H1 (cell line): ENCODE measurements at regions not wholly inside any gene's neighbourhood (a gene's known extent, or its start where the extent isn't known, plus 50 kb on each side); places are given as distances from the start of the nearest gene placed in this dataset.

Experiments
- CTCF ChIA-PET: fragments of 300-600 bp; sonication (Branson Sonifier 250); formaldehyde crosslinking; loops from one replicate; lab custom pipeline; 2021; ENCODE audit not compliant: partially characterized antibody; lab: Charles Lee
- POLR2A ChIA-PET: fragments of 300-600 bp; sonication (Branson Sonifier 250); formaldehyde crosslinking; loops from one replicate; lab custom pipeline; 2021; ENCODE audit warnings: inconsistent platforms; ENCODE audit not compliant: partially characterized antibody; lab: Charles Lee
- DNase-seq, 2 experiments: peaks; one replicate each; pipeline versions ENCODE4 v3.0.0 to v3.0.0-alpha.2; 2010 to 2022; ENCODE audit warnings: low spot score in 2 of 2, low read depth in 1 of 2, mixed read lengths in 1 of 2
- FAIRE-seq: peaks from 2 replicates; lab custom pipeline; 2011; peaks lifted over from hg19 to GRCh38; lab: Jason Lieb, UNC
- H2AFZ ChIP-seq: 2 replicates; pipeline ENCODE4 v1.8.1; 2012; ENCODE audit warnings: low read length, inconsistent platforms
- H2AK5ac ChIP-seq: 2 replicates; pipeline ENCODE4 v1.6.1; 2013; ENCODE audit warnings: low read depth, low read length
- H2BK120ac ChIP-seq: replicated peaks from 2 replicates; pipeline ENCODE3; 2013; ENCODE audit warnings: low read depth, low read length, inconsistent platforms
- H2BK12ac ChIP-seq: 2 replicates; pipeline ENCODE4 v1.6.1; 2013; ENCODE audit warnings: low read depth, low read length
- H2BK15ac ChIP-seq: 2 replicates; pipeline ENCODE4 v1.6.1; 2013; ENCODE audit warnings: low read length
- H2BK20ac ChIP-seq: 2 replicates; pipeline ENCODE4 v1.6.1; 2013; ENCODE audit warnings: low read length
- H2BK5ac ChIP-seq: 2 replicates; pipeline ENCODE4 v1.6.1; 2013; ENCODE audit warnings: low read depth, low read length
- H3K14ac ChIP-seq: 2 replicates; pipeline ENCODE4 v1.6.1; 2013; ENCODE audit warnings: inconsistent platforms; ENCODE audit not compliant: insufficient read length
- H3K18ac ChIP-seq: 2 replicates; pipeline ENCODE4 v1.6.1; 2013; ENCODE audit warnings: low read length; ENCODE audit errors: extremely low read depth
- H3K23ac ChIP-seq: 2 replicates; pipeline ENCODE4 v1.6.1; 2013; ENCODE audit warnings: inconsistent platforms; ENCODE audit not compliant: insufficient read length
- H3K23me2 ChIP-seq: 2 replicates; pipeline ENCODE4 v1.6.1; 2013; ENCODE audit warnings: low read depth, low read length
- H3K27ac ChIP-seq: 2 replicates; pipeline ENCODE4 v1.6.1; 2011; ENCODE audit warnings: low read depth, low read length, inconsistent platforms
- H3K27me3 ChIP-seq, 4 experiments: replicated peaks in 1 of 4; 1 replicate in 1 of 4; 2 replicates in 3 of 4; pipeline versions ENCODE4 v1.6.1 to v1.8.1; 2011 to 2013; ENCODE audit warnings: low read length in 3 of 4, mild to moderate bottlenecking in 3 of 4, inconsistent platforms in 2 of 4, mixed read lengths in 2 of 4, moderate library complexity in 1 of 4; ENCODE audit not compliant: control insufficient read depth in 3 of 4, insufficient read depth in 3 of 4; ENCODE audit errors: extremely low read depth in 1 of 4
- H3K36me3 ChIP-seq, 4 experiments: 2 replicates each; pipeline versions ENCODE4 v1.6.1 to v1.8.1; 2011 to 2013; ENCODE audit warnings: mild to moderate bottlenecking in 4 of 4, low read length in 3 of 4, moderate library complexity in 2 of 4, control low read depth in 1 of 4, inconsistent platforms in 1 of 4; ENCODE audit not compliant: insufficient read depth in 4 of 4, control insufficient read depth in 2 of 4
- H3K4ac ChIP-seq: replicated peaks from 2 replicates; pipeline ENCODE3; 2013; ENCODE audit warnings: low read length, low read depth, mixed read lengths, inconsistent platforms; ENCODE audit not compliant: insufficient read length
- H3K4me1 ChIP-seq, 4 experiments: replicated peaks in 1 of 4; 1 replicate in 1 of 4; 2 replicates in 3 of 4; pipeline versions ENCODE4 v1.6.1 to v1.8.1; 2011 to 2013; ENCODE audit warnings: low read length in 3 of 4, inconsistent platforms in 2 of 4, mixed read lengths in 1 of 4; ENCODE audit not compliant: insufficient read depth in 4 of 4, control insufficient read depth in 3 of 4
- H3K4me2 ChIP-seq, 2 experiments: 2 replicates each; pipeline versions ENCODE4 v1.6.1 to v1.8.1; 2011 to 2013; ENCODE audit warnings: low read depth in 2 of 2, low read length in 2 of 2, control low read depth in 1 of 2, inconsistent platforms in 1 of 2, mild to moderate bottlenecking in 1 of 2; ENCODE audit not compliant: insufficient read depth in 1 of 2
- H3K4me3 ChIP-seq, 4 experiments: fragments of 200-600, 300-600 bp in 1 of 4; sonication (generic), shearing (Covaris generic), sonication (Bioruptor Twin) in 1 of 4; 2 replicates each; pipeline versions ENCODE4 v1.5.1 to v1.8.1; 2011 to 2016; ENCODE audit warnings: low read length in 4 of 4, low read depth in 3 of 4, control low read depth in 2 of 4, inconsistent platforms in 2 of 4, mild to moderate bottlenecking in 2 of 4, mixed read lengths in 1 of 4, moderate library complexity in 1 of 4; ENCODE audit not compliant: insufficient read depth in 2 of 4; ENCODE audit errors: extremely low read depth in 1 of 4
- H3K56ac ChIP-seq: replicated peaks from 2 replicates; pipeline ENCODE3; 2013; ENCODE audit warnings: low read depth, mild to moderate bottlenecking, mixed read lengths, low read length, inconsistent platforms; ENCODE audit not compliant: insufficient read length
- H3K79me1 ChIP-seq: 2 replicates; pipeline ENCODE4 v1.6.1; 2013; ENCODE audit warnings: low read depth, low read length, control low read depth
- H3K79me2 ChIP-seq, 2 experiments: 2 replicates each; pipeline versions ENCODE4 v1.6.1 to v1.8.1; 2012 to 2013; ENCODE audit warnings: low read length in 2 of 2, mild to moderate bottlenecking in 2 of 2, inconsistent platforms in 1 of 2; ENCODE audit not compliant: insufficient read depth in 2 of 2, control insufficient read depth in 1 of 2
- H3K9ac ChIP-seq, 4 experiments: replicated peaks in 1 of 4; 1 replicate in 1 of 4; 2 replicates in 3 of 4; pipeline versions ENCODE4 v1.6.1 to v1.8.1; 2011 to 2013; ENCODE audit warnings: low read depth in 3 of 4, low read length in 3 of 4, control low read depth in 2 of 4, mild to moderate bottlenecking in 2 of 4, moderate library complexity in 2 of 4, inconsistent platforms in 1 of 4; ENCODE audit errors: extremely low read depth in 1 of 4
- H3K9me3 ChIP-seq, 2 experiments: 2 replicates each; pipeline versions ENCODE4 v1.6.1 to v1.8.1; 2012 to 2013; ENCODE audit warnings: mild to moderate bottlenecking in 2 of 2, moderate library complexity in 2 of 2, control low read depth in 1 of 2, inconsistent platforms in 1 of 2, low read depth in 1 of 2, low read length in 1 of 2, mixed read lengths in 1 of 2; ENCODE audit not compliant: insufficient read depth in 2 of 2
- H4K20me1 ChIP-seq, 2 experiments: replicated peaks in 1 of 2; 2 replicates each; pipeline versions ENCODE3 to v1.8.1; 2011 to 2013; ENCODE audit warnings: inconsistent platforms in 2 of 2, low read length in 2 of 2, mild to moderate bottlenecking in 1 of 2; ENCODE audit not compliant: insufficient read depth in 2 of 2, control insufficient read depth in 1 of 2
- H4K5ac ChIP-seq: 2 replicates; pipeline ENCODE4 v1.6.1; 2013; ENCODE audit warnings: low read length, low read depth, mixed read lengths, inconsistent platforms; ENCODE audit not compliant: insufficient read length
- H4K8ac ChIP-seq: 2 replicates; pipeline ENCODE4 v1.8.0; 2013; ENCODE audit warnings: mild to moderate bottlenecking, moderate library complexity, low read length, inconsistent platforms; ENCODE audit not compliant: insufficient read depth; ENCODE audit errors: extremely low read depth
- H4K91ac ChIP-seq: replicated peaks from 2 replicates; pipeline ENCODE3; 2013; ENCODE audit warnings: low read length, mixed read lengths, inconsistent platforms; ENCODE audit not compliant: insufficient read length
- ASH2L ChIP-seq: fragments of 200-600, 300-600 bp; sonication (generic); IDR thresholded peaks from one replicate; pipeline ENCODE4 v1.7.1; 2017; ENCODE audit warnings: low read length
- CEBPB ChIP-seq: IDR thresholded peaks from 2 replicates; pipeline ENCODE4 v1.6.1; 2012; ENCODE audit warnings: low read depth, low read length
- CHD2 ChIP-seq: IDR thresholded peaks from 2 replicates; pipeline ENCODE4 v1.6.1; 2012; ENCODE audit warnings: low read length, improper control_type of control experiment
- POLR2A ChIP-seq, 2 experiments: IDR thresholded peaks; 1 replicate in 1 of 2; 2 replicates in 1 of 2; pipeline ENCODE4 v1.6.1; 2011; ENCODE audit warnings: low read depth in 2 of 2, low read length in 2 of 2, mild to moderate bottlenecking in 2 of 2; ENCODE audit errors: control extremely low read depth in 1 of 2
- POLR2AphosphoS5 ChIP-seq: IDR thresholded peaks from 2 replicates; pipeline ENCODE4 v1.6.1; 2011; ENCODE audit warnings: low read depth, low read length
- RXRA ChIP-seq: IDR thresholded peaks from 2 replicates; pipeline ENCODE4 v1.6.1; 2011; ENCODE audit warnings: low read depth, mild to moderate bottlenecking, low read length, moderate library complexity; ENCODE audit not compliant: insufficient read depth
- SP2 ChIP-seq: IDR thresholded peaks from 2 replicates; pipeline ENCODE4 v1.6.1; 2012; ENCODE audit warnings: mild to moderate bottlenecking, low read length, inconsistent platforms
- ZNF274 ChIP-seq: IDR thresholded peaks from 2 replicates; pipeline ENCODE4 v1.7.0; 2012; ENCODE audit warnings: low read length, borderline replicate concordance; ENCODE audit errors: extremely low read depth
- WGBS, 2 experiments: shearing (Covaris generic) in 1 of 2; methylation state at CpG; one replicate each; pipeline versions ENCODE4 v1.1.6 to v1.1.7; 2013 to 2015; ENCODE audit warnings: low lambda C conversion rate in 2 of 2, mixed read lengths in 2 of 2, inconsistent platforms in 1 of 2, low coverage in 1 of 2, missing lambda C conversion rate in 1 of 2; ENCODE audit not compliant: insufficient replicate concordance in 2 of 2, insufficient coverage in 1 of 2, insufficient read length in 1 of 2; ENCODE audit errors: extremely low coverage in 1 of 2, missing lambda C conversion rate in 1 of 2; 5-methylcytosine and 5-hydroxymethylcytosine counted together
- TF ChIP-seq, protein P1 (sequence below): IDR thresholded peaks from 2 replicates; pipeline ENCODE4 v1.6.1; 2012; ENCODE audit warnings: inconsistent platforms

DNA sequence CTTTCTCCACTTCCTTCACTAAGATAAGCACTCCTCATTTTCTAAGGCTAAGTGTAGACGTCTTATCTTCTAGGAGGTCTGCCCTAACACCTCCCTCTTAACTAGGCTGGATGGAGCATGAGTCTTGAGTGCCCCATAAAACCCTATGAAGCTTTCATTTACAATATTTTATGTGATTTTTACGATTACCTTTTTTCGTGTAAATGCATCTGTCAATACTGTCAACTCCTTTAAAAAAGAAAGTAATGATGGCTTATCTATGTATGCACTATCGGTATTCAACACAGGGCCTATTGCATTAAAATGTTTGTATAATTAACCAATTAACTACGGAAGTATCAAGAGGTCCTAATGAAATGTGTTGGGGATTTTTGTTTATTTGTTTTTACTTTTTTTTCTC lies 156.0 kb upstream of the FAM83B start:
- no peak overlapping the region for H3K23ac ChIP-seq
- no peak overlapping the region for H2BK12ac ChIP-seq
- no peak overlapping the region for H3K14ac ChIP-seq
- no peak overlapping the region for H3K56ac ChIP-seq
- FAIRE-seq (no peak), DNase-seq (no peak)
- no peak overlapping the region for H2BK120ac ChIP-seq
- H3K4me1 ChIP-seq, result no peaks in the 10 kb centered on the region
- POLR2A ChIA-PET, result no interaction called here
- no peak overlapping the region for H4K8ac ChIP-seq
- WGBS, 2 experiments, result 58% methylated on average over 5 of the region's 5 CpGs; no CpG with 5 or more reads in 1 of the 2 experiments
- no peak overlapping the region for H3K4me3 ChIP-seq
- no peaks in the 10 kb centered on the region for H3K9me3 ChIP-seq
- no peak overlapping the region for H2AFZ ChIP-seq
- H2BK5ac ChIP-seq, result no peak overlapping the region
- H2AK5ac ChIP-seq, result no peak overlapping the region
- H3K4ac ChIP-seq, result no peak overlapping the region
- H3K4me2 ChIP-seq, result no peak overlapping the region
- TF ChIP-seq SP2, result no peak
- TF ChIP-seq ZNF274, result no peak
- TF ChIP-seq RXRA, result no peak
- TF ChIP-seq, protein P1, sequence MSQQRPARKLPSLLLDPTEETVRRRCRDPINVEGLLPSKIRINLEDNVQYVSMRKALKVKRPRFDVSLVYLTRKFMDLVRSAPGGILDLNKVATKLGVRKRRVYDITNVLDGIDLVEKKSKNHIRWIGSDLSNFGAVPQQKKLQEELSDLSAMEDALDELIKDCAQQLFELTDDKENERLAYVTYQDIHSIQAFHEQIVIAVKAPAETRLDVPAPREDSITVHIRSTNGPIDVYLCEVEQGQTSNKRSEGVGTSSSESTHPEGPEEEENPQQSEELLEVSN, result no peak
- no peak for TF ChIP-seq CEBPB
- no peak for TF ChIP-seq POLR2AphosphoS5
- TF ChIP-seq CHD2, result no peak
- no peak for TF ChIP-seq POLR2A (IDR thresholded peaks at IDR 0.05; ENCODE audit: control extremely low read depth in 1 of 2, low read depth in 2 of 2, low read length in 2 of 2)
- TF ChIP-seq ASH2L, result no peak
- no peak overlapping the region for H3K9ac ChIP-seq
- no peaks in the 10 kb centered on the region for H3K23me2 ChIP-seq
- no peak overlapping the region for H4K91ac ChIP-seq
- no peaks in the 10 kb centered on the region for H3K79me2 ChIP-seq
- no peak overlapping the region for H2BK20ac ChIP-seq
- no peak overlapping the region for H2BK15ac ChIP-seq
- peaks cover 19 to 56% (median 36%) of the 10 kb centered on the region in 4 experiments for H3K27me3 ChIP-seq
- no peaks in the 10 kb centered on the region for H3K79me1 ChIP-seq
- no peak overlapping the region for H3K27ac ChIP-seq
- peaks cover 0 to 3% of the 10 kb centered on the region in 2 experiments for H4K20me1 ChIP-seq
- no peak overlapping the region for H4K5ac ChIP-seq
- H3K18ac ChIP-seq, result no peak overlapping the region
- H3K36me3 ChIP-seq, result no peaks in the 10 kb centered on the region
- CTCF ChIA-PET, result no interaction called here
